AG09309 (cell line): ENCODE measurements at regions not wholly inside any gene's neighbourhood (a gene's known extent, or its start where the extent isn't known, plus 50 kb on each side); places are given as distances from the start of the nearest gene placed in this dataset.

Experiments used
- DNase-seq: peaks from one replicate; pipeline ENCODE4 v3.0.0-alpha.2; 2010; ENCODE audit warnings: low read depth
- H3K4me3 ChIP-seq: 2 replicates; pipeline ENCODE4 v1.5.1; 2011; ENCODE audit warnings: mild to moderate bottlenecking, low read depth, low read length, moderate library complexity; ENCODE audit not compliant: control insufficient read depth
- CTCF ChIP-seq: IDR thresholded peaks from 2 replicates; pipeline ENCODE4 v1.5.1; 2011; ENCODE audit warnings: mild to moderate bottlenecking, low read depth, low read length, inconsistent platforms; ENCODE audit not compliant: insufficient read depth, control insufficient read depth; ENCODE audit errors: missing control alignments

GRCh38 chr7:17396692-17397091 is 98.2 kb downstream of the AHR start:
- no peak for DNase-seq
- H3K4me3 ChIP-seq: no peak overlapping the region
- TF ChIP-seq CTCF: no peak

DNA sequence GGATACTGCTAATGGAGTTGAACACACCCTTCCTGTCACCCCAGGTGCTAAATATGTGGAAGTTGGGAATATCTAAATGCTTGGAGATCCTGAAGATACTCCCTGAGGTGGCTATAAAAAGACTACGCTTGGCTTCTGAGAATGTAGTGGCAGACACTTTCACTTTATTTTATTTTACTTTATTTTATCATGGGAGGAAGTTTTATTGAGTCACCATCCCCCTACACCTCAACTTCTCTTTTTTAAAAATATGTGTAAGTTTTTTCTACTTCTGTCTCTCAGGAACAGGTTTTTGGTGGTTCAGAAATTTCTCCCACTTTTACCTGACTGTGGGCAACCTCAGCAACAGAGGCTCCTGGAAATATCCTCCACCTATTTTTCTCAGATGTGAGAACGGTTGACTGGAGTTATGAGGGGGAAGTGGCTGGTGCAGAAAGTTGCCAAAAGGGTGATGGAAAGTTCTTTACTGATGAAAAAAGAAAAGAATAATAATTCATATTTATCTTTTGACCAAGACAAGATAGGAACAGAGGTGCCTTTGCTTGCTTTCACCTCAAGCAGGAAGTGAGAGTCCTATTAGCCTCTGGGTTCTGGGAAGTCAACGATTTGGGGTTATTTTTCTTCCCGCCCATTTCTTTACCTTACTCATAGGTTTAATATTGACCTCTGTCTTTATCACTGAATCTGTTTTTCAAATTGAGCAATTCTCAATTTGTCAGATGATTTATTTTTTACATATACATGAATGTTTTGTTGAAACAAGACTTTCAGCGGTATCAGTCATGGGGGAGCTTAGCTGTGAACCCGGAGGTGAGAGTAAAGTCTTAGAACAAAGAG is 103.6 kb downstream of the AHR start:
- no peak for TF ChIP-seq CTCF
- H3K4me3 ChIP-seq: no peak overlapping the region
- no peak for DNase-seq

DNA sequence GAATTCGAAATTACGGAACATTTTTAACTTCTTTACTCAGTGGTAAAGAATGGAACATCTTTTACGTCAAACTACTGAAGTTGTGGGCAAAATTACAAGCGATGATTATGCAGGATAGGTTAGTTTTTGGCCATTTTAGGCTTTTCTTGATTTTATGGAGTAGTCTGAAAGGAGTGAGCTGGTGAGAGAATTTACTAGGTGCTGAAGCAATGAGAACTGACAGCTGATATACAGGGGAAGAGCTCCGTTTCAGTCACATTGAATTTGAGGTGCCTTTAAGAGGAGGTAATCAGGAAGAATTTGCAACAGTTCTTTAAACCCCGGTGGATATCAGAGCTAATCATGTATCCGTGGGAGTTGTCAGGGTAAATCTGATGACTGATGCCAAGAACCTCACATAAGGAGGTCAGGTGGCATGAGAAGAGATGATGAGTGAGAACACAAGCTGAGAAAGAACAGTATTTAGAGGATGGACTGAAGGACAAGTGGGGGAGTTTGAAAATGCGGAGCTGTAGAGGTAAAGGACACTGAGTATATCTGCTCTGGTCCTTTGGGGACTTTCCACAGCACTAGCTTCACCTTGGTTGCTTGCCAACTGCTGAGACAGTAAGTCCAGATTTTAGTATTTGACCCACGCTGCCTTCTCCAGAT is 104.3 kb downstream of the AHR start:
- no peak overlapping the region for H3K4me3 ChIP-seq
- TF ChIP-seq CTCF: no peak
- DNase-seq: no peak

- TF ChIP-seq CTCF: no peak
- no peak for DNase-seq
- H3K4me3 ChIP-seq: no peak overlapping the region
Observed at GRCh38 chr7:17404006-17404405, 105.6 kb downstream of the AHR start.

DNA sequence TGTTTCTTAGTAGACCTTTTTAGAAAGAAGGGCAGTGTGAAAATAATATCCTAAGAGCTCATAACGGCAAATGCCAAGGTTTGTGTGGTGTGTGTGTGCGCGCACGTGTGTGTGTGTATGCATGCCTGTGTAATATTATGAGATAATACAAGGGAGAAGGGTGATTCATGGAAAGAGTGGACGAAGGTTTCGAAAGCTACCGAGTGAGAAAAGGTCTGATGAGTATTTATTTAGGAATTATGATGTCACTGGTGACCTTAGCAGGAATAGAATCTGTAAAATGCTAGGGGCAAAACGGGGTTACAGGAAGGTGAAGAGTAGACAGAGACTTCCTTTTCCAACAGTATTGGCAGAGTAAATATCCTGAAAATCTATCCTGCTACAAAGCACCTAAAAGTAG is 107.3 kb downstream of the AHR start:
- no peak overlapping the region for H3K4me3 ChIP-seq
- DNase-seq: peak; percentile 89
- no peak for TF ChIP-seq CTCF

- TF ChIP-seq CTCF: no peak
- DNase-seq: no peak
- no peak overlapping the region for H3K4me3 ChIP-seq
Observed at GRCh38 chr7:17406738-17407137, 108.3 kb downstream of the AHR start.
